Transverse colon (tissue), 4 donors: ENCODE measurements at regions not wholly inside any gene's neighbourhood (a gene's known extent, or its start where the extent isn't known, plus 50 kb on each side); places are given as distances from the start of the nearest gene placed in this dataset.

Experiments used
- DNase-seq: peaks from one replicate; pipeline ENCODE4 v3.0.0-alpha.2; 2019
- H3K27ac ChIP-seq, 4 donors: fragments of 200-600 bp; sonication (generic); 2 replicates each; pipeline ENCODE4 v1.5.1; 2016 to 2018; ENCODE audit warnings: inconsistent platforms in 4 of 4
- H3K27me3 ChIP-seq: fragments of 200-600 bp; sonication (generic); 2 replicates; pipeline ENCODE4 v1.5.1; 2017; ENCODE audit warnings: inconsistent platforms
- H3K36me3 ChIP-seq, 4 donors: fragments of 200-600 bp; sonication (generic); 2 replicates each; pipeline ENCODE4 v1.5.1; 2017 to 2019; ENCODE audit warnings: inconsistent platforms in 4 of 4
- H3K4me1 ChIP-seq, 4 donors: fragments of 200-600 bp; sonication (generic); 2 replicates each; pipeline ENCODE4 v1.5.1; 2017 to 2020; ENCODE audit warnings: inconsistent platforms in 4 of 4
- H3K4me3 ChIP-seq, 4 donors: fragments of 200-600 bp; sonication (generic); 1 replicate in 1 of 4; 2 replicates in 3 of 4; pipeline versions ENCODE4 v1.5.1 to v1.6.1; 2017 to 2019; ENCODE audit warnings: inconsistent platforms in 4 of 4
- H3K9me3 ChIP-seq, 2 donors: fragments of 200-600 bp; sonication (generic); 2 replicates each; pipeline ENCODE4 v1.5.1; 2017 to 2019; ENCODE audit warnings: inconsistent platforms in 2 of 2
- CTCF ChIP-seq, 5 experiments: fragments of 200-600 bp in 3 of 5; fragments of 450-650 bp in 2 of 5; sonication (generic) in 3 of 5; IDR thresholded peaks; 1 replicate in 2 of 5; 2 replicates in 3 of 5; pipeline ENCODE4 v1.5.1; 2016 to 2017; ENCODE audit warnings: antibody characterized with exemption in 5 of 5, inconsistent platforms in 3 of 5, mild to moderate bottlenecking in 2 of 5, moderate library complexity in 1 of 5
- EP300 ChIP-seq: sonication (generic); formaldehyde crosslinking; IDR thresholded peaks from one replicate; pipeline ENCODE4 v1.6.1; 2017; ENCODE audit warnings: antibody characterized with exemption, low read depth
- POLR2A ChIP-seq: fragments of 450-650 bp; IDR thresholded peaks from one replicate; pipeline ENCODE4 v1.6.1; 2016; ENCODE audit warnings: antibody characterized with exemption, mild to moderate bottlenecking, moderate library complexity
- POLR2AphosphoS5 ChIP-seq, 3 donors: sonication (generic); formaldehyde crosslinking; IDR thresholded peaks; one replicate each; pipeline ENCODE4 v1.6.1; 2016; ENCODE audit warnings: antibody characterized with exemption in 3 of 3
- WGBS, 2 donors: methylation state at CpG; one replicate each; pipeline ENCODE4 v1.1.5; 2018; ENCODE audit warnings: low coverage in 1 of 2; 5-methylcytosine and 5-hydroxymethylcytosine counted together
- in situ Hi-C, 4 donors: fragments of 200-750 bp; cut with MboI; loops; one replicate each; pipeline versions ENCODE4 v1.15.0 to v1.15.1; 2017; ENCODE audit warnings: low sequenced_read_pairs in 3 of 4, low pct_ligation_motif_present in 1 of 4, low pct_unique_long_range_greater_than_20kb in 1 of 4
- intact Hi-C: fragments of 100-400 bp; cut with DNase I; formaldehyde crosslinking; loops from one replicate; pipeline ENCODE4 v1.15.1; 2023; ENCODE audit warnings: low total_unique reads

GRCh38 chr1:157233131-157233530, 94.9 kb upstream of the ETV3 start:
- Histone ChIP-seq H3K4me3 (no peak overlapping the region), H3K36me3 (no peaks in the 10 kb centered on the region), H3K27ac (no peak overlapping the region), H3K9me3 (no peaks in the 10 kb centered on the region), H3K27me3 (no peaks in the 10 kb centered on the region), H3K4me1 (peaks cover 0 to 13% (median 0%) of the 10 kb centered on the region in 4 donors)
- intact Hi-C loops (no loop called here), in situ Hi-C loops (no loop called here)
- 0 to 26% methylated on average over 1 of the region's 1 CpG for WGBS, 2 donors
- TF ChIP-seq POLR2AphosphoS5 (IDR thresholded peaks at IDR 0.05) (no peak), EP300 (no peak), POLR2A (no peak), CTCF (IDR thresholded peaks at IDR 0.05) (no peak)
- no peak for DNase-seq

GRCh38 chr1:157231846-157232525, 93.8 kb upstream of the ETV3 start:
- no peak for DNase-seq
- WGBS, 2 donors, result 56% methylated on average over 4 of the region's 4 CpGs; no CpG with 5 or more reads in 1 of the 2 donors
- no peak overlapping the region for H3K27ac ChIP-seq
- in situ Hi-C loops, result no loop called here
- no peaks in the 10 kb centered on the region for H3K9me3 ChIP-seq
- H3K4me1 ChIP-seq, result peaks cover 0 to 13% (median 0%) of the 10 kb centered on the region in 4 donors
- no peaks in the 10 kb centered on the region for H3K27me3 ChIP-seq
- TF ChIP-seq EP300 (no peak), CTCF (IDR thresholded peaks at IDR 0.05) (no peak), POLR2A (no peak), POLR2AphosphoS5 (IDR thresholded peaks at IDR 0.05) (no peak)
- H3K36me3 ChIP-seq, result no peaks in the 10 kb centered on the region
- no peak overlapping the region for H3K4me3 ChIP-seq
- intact Hi-C loops, result no loop called here

GRCh38 chr1:157230500-157230899, 92.3 kb upstream of the ETV3 start:
- intact Hi-C loops, result no loop called here
- no peaks in the 10 kb centered on the region for H3K36me3 ChIP-seq
- peaks cover 0 to 13% (median 0%) of the 10 kb centered on the region in 4 donors for H3K4me1 ChIP-seq
- 77 to 86% methylated on average over 4 of the region's 4 CpGs for WGBS, 2 donors
- no peaks in the 10 kb centered on the region for H3K9me3 ChIP-seq
- H3K4me3 ChIP-seq, result no peak overlapping the region
- in situ Hi-C loops, result no loop called here
- H3K27ac ChIP-seq, result no peak overlapping the region
- TF ChIP-seq POLR2A (no peak), EP300 (no peak), POLR2AphosphoS5 (IDR thresholded peaks at IDR 0.05) (no peak), CTCF (IDR thresholded peaks at IDR 0.05) (no peak)
- no peak for DNase-seq
- H3K27me3 ChIP-seq, result no peaks in the 10 kb centered on the region

GRCh38 chr1:157227700-157228099, 89.5 kb upstream of the ETV3 start:
- 56 to 76% methylated on average over 3 to 5 of the region's 5 CpGs for WGBS, 2 donors

More at GRCh38 chr1:157227700-157228099, 89.5 kb upstream of the ETV3 start:
- no peak for DNase-seq
- Histone ChIP-seq H3K27ac (no peak overlapping the region), H3K9me3 (no peaks in the 10 kb centered on the region), H3K4me1 (peaks cover 0 to 10% (median 0%) of the 10 kb centered on the region in 4 donors), H3K36me3 (no peaks in the 10 kb centered on the region), H3K4me3 (no peak overlapping the region), H3K27me3 (no peaks in the 10 kb centered on the region)
- TF ChIP-seq POLR2A (no peak), EP300 (no peak), CTCF (IDR thresholded peaks at IDR 0.05) (no peak), POLR2AphosphoS5 (IDR thresholded peaks at IDR 0.05) (no peak)
- intact Hi-C loops, result no loop called here
- in situ Hi-C loops, result no loop called here
